ENCODE measurements at regions not wholly inside any gene's neighbourhood (a gene's known extent, or its start where the extent isn't known, plus 50 kb on each side); places are given as distances from the start of the nearest gene placed in this dataset.

DNA sequence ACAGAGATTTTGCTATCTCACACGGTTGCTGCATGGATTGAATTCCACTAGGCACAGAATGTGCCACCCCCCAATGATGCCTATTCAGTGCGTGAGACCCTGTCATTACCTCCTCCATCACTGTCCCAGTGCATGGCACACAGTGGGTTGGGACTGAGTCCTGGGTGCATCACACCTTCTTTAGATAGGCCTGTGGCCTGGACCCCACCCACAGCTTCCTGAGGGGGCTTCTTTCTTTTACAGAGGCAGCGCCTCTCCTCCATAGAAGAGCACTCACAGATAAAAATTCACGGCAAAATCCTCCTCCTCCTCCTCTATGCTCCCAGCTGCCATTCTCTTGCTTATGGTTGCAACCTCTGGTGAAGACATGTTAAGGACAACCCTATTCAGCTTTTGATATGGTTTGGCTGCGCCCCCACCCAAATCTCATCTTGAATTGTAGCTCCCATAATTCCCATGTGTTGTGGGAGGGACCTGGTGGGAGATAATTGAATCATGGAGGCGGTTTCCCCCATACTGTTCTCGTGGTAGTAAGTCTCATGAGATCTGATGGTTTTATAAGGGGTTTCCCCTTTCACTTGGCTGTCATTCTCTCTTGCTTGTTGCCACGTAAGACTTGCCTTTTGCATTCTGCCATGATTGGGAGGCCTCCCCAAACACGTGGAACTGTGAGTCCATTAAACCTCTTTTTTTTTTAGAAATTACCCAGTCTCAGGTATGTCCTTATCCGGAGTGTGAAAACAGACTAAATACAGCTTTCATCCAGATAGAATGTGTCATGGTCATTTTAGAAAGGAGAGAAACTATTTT, 147.6 kb downstream of the KLF13 start:
- FAIRE-seq = no peak

DNA sequence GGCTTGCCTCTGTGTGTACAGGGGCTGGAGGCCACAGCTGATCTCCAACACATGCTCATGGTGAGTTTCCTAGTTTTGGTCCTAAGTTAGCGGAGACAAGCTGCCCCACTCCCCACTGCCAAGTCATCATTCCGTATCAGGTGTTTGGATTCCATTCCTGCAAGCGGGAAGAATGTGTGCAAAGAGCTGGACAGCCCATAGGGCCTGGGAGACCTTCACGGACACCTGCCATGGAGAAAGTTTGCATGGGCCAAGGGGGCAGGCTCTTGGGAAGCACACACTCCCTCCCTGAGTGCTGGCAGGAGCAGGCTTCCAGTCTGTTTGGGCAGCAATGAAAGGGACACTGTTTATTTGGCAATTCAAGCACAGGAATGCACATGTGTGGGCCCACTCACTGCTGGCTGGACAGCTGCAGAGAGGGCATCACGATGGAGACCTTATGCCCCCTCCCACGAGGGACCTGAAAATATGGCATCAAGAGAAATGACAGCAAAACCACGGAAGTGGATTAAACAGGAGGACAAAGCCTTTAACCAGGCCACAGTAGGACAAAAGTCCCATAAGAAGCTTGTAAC, 149.7 kb downstream of the KLF13 start:
- FAIRE-seq = no peak

DNA sequence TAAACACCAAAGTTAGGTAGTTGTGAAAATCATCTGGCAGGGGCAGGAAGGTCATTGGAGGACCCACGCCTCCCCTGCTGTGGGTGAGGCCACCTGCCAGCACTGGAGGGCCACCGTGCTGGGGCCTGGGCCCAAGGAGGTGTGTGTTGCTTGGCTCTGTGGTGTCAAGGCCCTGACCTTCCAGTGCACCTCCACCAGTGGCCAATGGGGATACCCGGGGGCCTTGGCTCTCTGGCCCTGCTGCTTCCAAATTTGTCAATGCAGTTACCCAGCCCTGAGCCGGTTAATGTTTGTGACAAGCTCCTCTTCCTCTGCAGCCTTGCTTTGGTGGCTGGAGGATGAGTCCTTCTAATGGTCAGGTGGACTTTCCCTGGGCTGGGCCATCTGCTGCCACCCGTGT, 150.2 kb downstream of the KLF13 start:
- FAIRE-seq = no peak

DNA sequence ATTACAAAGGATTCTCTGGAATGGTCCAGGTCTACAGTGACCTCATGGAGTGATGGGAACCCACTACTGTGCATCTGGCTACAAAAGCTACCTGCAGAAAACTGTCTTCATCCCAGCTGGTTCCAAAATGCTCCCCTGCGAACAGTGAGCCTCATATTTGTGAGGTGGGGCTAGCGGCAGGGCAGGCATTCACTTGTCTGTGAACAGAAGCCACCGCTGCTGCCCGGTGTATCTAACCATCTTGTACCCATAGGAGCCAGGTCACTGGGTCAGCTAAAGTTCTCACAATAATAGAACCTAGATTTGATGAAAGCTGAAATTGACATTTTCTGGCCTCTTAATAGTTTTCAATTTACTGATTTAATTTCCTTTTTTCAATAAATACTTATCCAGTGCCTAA, 150.7 kb downstream of the KLF13 start:
- FAIRE-seq = no peak

GRCh38 chr15:31477851-31478701, 151.4 kb downstream of the KLF13 start:
- FAIRE-seq = no peak

DNA sequence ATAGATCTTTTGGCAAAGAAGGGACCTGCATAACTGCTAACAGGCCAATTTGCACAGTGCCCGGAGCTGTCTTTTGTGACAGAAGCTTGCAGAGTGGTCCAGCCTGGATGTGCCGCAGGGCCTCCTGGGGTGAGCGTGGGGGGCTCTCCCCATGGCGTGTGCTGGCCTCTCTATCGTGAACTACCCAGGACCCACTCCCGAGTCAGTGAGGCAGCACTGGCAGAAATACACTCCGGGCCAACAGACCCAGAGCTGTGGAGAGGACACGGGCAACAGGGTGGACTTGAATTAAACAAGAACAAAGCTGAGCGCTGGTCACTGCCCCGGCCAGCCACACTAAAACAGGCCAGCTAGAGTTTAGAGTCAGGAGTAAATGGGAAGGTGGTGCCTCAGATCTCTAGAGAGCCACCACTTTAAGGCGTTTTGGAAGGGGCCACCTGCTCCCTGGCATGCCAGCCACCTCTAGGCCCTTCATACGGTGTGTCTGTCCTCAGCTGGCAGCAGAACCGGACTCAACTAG, 152.1 kb downstream of the KLF13 start:
- no peak for FAIRE-seq

DNA sequence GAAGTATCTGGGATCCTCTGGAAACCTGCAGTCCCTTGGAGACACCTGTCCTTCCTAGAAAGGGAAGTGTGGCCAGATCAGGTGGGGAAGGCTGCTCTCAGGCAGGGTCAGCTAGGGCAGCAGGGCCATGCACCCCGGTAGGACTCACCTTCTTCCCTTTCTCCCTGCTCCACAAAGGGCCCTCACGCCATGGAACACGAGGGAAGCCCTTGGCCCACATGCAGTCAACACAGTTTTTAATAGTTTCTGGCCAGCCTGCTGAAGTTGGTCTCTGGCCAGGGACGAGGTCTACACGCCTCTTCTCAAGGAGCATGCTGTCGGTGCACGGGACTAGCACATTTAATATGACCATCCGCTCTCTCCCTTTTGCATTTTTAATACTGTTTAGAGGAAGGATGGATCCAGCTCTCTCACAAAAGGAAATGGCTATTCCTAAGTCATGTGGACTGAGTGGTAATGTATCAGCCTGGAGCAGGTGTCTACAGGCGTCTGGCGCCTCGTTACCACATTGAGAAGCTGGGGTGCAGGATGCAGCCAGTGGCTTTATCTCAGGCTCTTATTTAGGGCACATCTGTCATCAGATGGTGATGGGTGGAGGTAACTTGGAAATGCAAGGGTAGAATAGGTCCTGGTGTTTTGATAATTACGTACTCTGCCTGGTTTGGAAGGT, 153.9 kb downstream of the KLF13 start:
- FAIRE-seq = no peak

DNA sequence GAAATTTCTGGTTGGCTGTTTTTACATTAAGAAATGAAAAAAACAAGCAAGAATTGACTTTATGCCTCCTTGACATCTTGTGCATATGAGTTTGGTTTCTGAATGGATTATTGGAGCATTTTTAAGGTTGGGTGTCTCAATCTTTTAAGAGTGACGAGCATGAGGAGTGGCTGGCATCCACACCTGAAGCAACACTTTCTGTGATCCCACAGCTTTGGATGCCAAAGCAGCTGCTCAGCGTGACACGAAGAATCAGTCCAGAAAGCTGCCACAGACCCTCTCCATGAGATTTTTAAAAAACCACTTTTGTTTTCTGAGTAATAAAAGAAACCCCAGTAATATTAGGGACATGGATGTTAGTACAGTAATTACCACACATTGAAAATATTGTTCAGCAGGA, 154.5 kb downstream of the KLF13 start:
- no peak for FAIRE-seq

DNA sequence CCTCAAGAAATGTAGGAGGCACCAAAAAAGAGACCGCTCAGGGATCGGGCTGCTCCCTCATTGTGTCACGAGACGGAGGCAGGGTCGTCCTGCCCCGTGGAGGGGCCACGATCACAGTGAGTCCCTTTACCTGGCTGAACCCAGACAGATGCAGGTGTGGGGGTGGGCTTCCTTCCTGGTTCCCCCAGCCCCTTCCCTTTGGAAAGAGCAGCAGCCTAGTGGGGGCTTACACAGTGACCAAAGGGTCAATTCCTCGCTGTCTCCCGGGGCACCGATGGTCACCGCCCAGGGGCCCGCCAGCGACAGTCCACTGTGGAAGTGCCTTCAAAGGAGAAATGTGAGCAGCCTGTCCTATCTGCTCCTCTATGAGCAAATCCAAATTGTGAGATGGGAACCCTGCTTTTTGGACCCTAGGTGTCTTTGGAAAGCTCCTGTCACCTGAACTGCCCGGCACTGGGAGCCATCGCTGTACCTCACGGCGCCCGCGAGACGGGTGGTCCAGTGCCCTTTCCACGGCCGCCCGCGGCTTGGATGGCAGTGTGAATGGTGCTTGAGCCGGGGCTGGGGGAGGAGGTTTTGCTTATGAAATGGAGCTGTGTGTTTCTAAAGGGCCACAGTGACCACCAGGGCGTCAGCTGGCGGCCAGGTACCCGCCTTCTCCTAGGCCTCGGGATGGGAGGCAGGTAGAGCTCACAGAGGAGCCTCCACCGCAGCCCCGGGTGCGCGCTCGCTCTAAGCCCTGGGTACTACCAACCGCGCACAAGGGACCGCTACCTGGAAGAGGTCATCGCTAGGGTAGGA, 155.7 kb downstream of the KLF13 start:
- no peak for FAIRE-seq

GRCh38 chr15:31483053-31483985, 156.7 kb downstream of the KLF13 start:
- no peak for FAIRE-seq

DNA sequence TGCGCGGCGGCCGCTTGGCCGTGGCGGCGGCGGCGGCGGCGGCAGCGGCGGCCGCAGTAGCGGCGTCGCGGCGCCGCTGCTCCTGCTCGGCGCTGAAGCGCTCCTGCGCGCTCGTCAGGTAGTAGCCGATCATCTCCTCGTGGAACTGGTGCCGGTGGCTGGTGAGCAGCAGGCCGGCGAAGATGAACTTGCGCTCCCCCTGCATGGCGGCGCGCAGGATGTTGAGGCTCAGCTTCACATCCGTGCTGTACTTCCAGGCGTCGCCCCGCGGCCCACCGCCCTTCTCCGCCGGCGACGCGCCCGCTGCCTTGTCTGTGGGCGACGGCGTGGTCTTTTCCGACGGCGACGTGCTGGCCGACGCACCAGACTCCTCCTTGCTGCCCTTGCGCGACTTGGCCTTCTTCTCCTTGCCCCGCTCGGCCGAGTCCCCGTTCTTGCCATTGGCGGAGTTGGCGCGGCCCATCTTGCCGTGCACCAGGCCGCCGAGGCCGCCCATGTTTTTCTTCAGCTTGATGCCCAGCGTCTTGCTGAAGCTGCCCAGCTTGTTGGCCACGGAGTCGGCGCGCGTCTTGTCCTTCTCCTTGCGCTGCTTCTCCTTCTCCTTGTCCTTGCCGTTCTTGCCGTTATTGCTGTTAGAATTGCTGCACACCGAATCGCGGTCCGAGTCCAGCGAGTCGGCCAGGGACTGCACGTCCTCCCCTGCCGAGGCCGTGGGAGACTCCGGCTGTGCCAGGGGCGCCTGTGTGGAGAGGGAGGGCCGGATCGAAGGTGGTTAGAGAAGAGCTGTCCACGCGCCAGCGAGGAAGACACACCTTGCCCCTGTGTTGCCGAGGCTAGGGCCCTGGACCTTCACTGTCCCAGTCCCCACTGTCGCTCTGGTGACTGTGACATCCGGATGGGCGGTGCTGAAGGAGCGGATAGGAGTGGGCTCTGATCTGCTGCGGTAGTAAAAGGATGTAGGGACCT, 157.6 kb downstream of the KLF13 start:
- FAIRE-seq = no peak

DNA sequence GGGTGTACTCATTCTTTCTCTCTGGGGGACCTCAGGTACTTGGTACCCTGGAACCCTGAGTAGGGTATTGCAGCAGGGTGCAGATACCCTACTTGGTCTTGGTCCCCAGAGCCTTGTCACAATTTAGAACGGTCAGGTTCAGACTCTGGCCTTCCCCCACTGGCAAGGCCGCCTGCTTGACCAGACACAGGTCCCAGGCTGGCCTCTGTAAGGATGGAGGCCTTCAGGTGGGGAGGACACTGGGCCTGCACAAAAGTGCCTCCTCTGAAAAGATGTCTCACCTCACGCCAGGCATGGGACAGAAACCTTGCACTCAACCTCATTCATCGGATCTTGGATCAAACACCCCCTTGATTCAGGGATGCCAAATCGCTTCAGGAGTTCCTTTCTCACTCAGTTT, 158.4 kb downstream of the KLF13 start:
- no peak for FAIRE-seq

DNA sequence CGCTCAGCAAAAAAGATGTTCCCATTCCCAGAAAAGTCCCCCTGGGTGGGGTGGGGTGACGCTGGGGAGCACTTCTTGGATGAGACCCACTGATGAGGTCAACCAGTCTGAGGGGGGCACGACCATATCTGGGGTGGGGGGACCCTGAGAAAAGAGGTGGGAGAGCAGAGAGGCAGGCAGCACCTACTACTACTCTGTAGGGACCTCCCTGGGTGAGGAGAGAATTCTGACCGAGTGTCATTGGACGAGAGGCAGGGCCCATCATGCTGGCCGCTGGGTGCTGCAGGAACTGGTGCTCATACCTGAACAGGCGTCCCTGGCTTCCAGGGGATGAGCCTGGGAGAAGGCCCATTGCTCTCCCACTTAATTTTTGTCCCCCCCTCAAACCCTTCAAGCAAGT, 158.8 kb downstream of the KLF13 start:
- no peak for FAIRE-seq

- FAIRE-seq = no peak
Observed at GRCh38 chr15:31485911-31486461, 159.4 kb downstream of the KLF13 start.

GRCh38 chr15:31486506-31486905, 159.9 kb downstream of the KLF13 start:
- FAIRE-seq = no peak

- FAIRE-seq = no peak
Observed at GRCh38 chr15:31486906-31487695, 160.5 kb downstream of the KLF13 start.

- no peak for FAIRE-seq
Observed at GRCh38 chr15:31487811-31488436, 161.3 kb downstream of the KLF13 start.
